Loucy (cell line): ENCODE measurements at regions not wholly inside any gene's neighbourhood (a gene's known extent, or its start where the extent isn't known, plus 50 kb on each side); places are given as distances from the start of the nearest gene placed in this dataset.
A peak's percentile ranks its signal among the peaks of the same experiment; 100 is the strongest.

Experiments
- H2AFZ ChIP-seq: fragments of 200-600 bp; sonication (generic); 2 replicates; pipeline ENCODE4 v1.6.0; 2016; ENCODE audit warnings: antibody characterized with exemption, mild to moderate bottlenecking, low read length, moderate library complexity
- H3F3A ChIP-seq: fragments of 200-600 bp; 2 replicates; pipeline ENCODE4 v1.6.0; 2016; ENCODE audit warnings: antibody characterized with exemption, low read depth, mild to moderate bottlenecking
- H3K27me3 ChIP-seq: fragments of 200-600 bp; sonication (generic); 2 replicates; pipeline ENCODE4 v1.6.1; 2014; ENCODE audit warnings: low read length, mild to moderate bottlenecking; ENCODE audit not compliant: insufficient read depth, poor library complexity, severe bottlenecking
- H3K36me3 ChIP-seq: fragments of 200-600 bp; sonication (generic); 2 replicates; pipeline ENCODE4 v1.6.1; 2016; ENCODE audit warnings: low read length; ENCODE audit not compliant: insufficient read depth
- H3K4me1 ChIP-seq: fragments of 200-600 bp; sonication (generic); 2 replicates; pipeline ENCODE4 v1.5.1; 2014; ENCODE audit warnings: low read length, mild to moderate bottlenecking; ENCODE audit not compliant: insufficient read depth, poor library complexity, severe bottlenecking
- H3K4me2 ChIP-seq: fragments of 200-600 bp; sonication (generic); 2 replicates; pipeline ENCODE4 v1.6.0; 2014; ENCODE audit warnings: antibody characterized with exemption, low read length, low read depth, mild to moderate bottlenecking; ENCODE audit not compliant: poor library complexity, severe bottlenecking
- H3K4me3 ChIP-seq: fragments of 200-600 bp; sonication (generic); 2 replicates; pipeline ENCODE4 v1.5.1; 2014; ENCODE audit warnings: low read length, mild to moderate bottlenecking, mixed read lengths; ENCODE audit not compliant: poor library complexity, severe bottlenecking
- H3K79me2 ChIP-seq: fragments of 200-600 bp; sonication (generic); 2 replicates; pipeline ENCODE4 v1.6.1; 2014; ENCODE audit warnings: low read length; ENCODE audit not compliant: insufficient read depth
- H3K9ac ChIP-seq: fragments of 200-600 bp; sonication (generic); 2 replicates; pipeline ENCODE4 v1.6.0; 2014; ENCODE audit warnings: mild to moderate bottlenecking, low read depth, low read length, moderate library complexity; ENCODE audit not compliant: poor library complexity, severe bottlenecking
- H3K9me2 ChIP-seq: fragments of 200-600 bp; sonication (generic); replicated peaks from 2 replicates; pipeline ENCODE4 v1.6.1; 2016; ENCODE audit warnings: low read depth, low read length, mixed read lengths
- H3K9me3 ChIP-seq: fragments of 200-600 bp; sonication (generic); 2 replicates; pipeline ENCODE4 v1.6.1; 2014; ENCODE audit warnings: mild to moderate bottlenecking, antibody characterized with exemption, low read length, low read depth; ENCODE audit not compliant: insufficient read depth
- H4K20me1 ChIP-seq: fragments of 200-600 bp; sonication (generic); 2 replicates; pipeline ENCODE4 v1.6.0; 2014; ENCODE audit warnings: antibody characterized with exemption, low read length, mild to moderate bottlenecking; ENCODE audit not compliant: insufficient read depth, poor library complexity, severe bottlenecking
- EZH2phosphoT487 ChIP-seq: fragments of 200-600 bp; IDR thresholded peaks from 2 replicates; pipeline ENCODE4 v1.6.1; 2018; ENCODE audit warnings: antibody characterized with exemption, mild to moderate bottlenecking, moderate library complexity, borderline replicate concordance
- TF ChIP-seq, protein P1 (sequence below): fragments of 200-600 bp; sonication (generic); conservative IDR thresholded peaks from 2 replicates; pipeline ENCODE4 v1.5.1; 2014; ENCODE audit warnings: mild to moderate bottlenecking, antibody characterized with exemption, low read length

DNA sequence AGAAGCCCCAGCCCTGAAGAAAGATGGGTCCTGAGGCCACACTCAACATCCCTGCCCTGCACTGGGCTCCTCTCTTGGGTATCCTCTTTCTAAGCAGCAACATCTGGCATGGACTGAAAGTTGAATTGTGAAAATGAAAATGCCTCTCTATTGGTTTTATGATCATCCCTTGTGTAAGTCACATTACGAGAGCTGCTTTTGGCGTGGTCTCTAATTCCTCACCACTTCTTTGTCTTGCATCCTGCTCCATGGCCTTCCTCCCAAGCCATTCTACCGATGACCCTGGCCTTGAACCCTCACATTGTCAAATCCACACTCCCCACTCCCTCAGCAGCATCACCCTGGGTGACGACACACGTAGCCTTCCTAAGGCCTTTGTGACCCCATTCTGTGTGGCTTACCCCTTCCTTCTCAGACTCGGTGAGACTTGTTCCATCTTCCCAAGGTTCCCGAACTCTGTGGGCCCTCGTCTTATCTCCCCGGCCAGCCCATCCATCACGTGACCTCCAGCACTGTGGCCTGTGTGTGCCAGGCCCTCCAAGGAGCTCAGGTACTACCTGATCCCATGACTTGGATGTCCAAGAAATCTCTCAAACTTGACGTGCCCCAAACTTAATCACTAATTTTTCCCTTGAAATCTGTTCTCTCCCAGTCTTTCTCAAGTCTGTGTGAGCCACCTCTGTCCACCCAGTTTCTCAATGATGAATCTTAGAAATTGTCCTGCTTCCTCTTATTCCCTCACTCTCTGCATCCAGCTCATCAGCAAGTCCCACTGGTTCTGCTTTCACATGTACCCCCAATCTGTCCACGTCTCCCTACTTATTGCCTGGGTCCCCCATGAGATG is 194.7 kb upstream of the HS6ST1 start:
- Histone ChIP-seq H3K27me3 (no peaks in the 10 kb centered on the region), H3K9ac (peak overlapping the region; percentile 25), H4K20me1 (no peaks in the 10 kb centered on the region), H3K79me2 (no peaks in the 10 kb centered on the region), H3K36me3 (no peaks in the 10 kb centered on the region), H3K4me3 (no peak overlapping the region), H3K9me2 (no peaks in the 10 kb centered on the region), H3F3A (no peaks in the 10 kb centered on the region), H2AFZ (no peak overlapping the region), H3K9me3 (no peaks in the 10 kb centered on the region), H3K4me1 (peaks cover 8% of the 10 kb centered on the region), H3K4me2 (no peak overlapping the region)
- TF ChIP-seq, protein P1, sequence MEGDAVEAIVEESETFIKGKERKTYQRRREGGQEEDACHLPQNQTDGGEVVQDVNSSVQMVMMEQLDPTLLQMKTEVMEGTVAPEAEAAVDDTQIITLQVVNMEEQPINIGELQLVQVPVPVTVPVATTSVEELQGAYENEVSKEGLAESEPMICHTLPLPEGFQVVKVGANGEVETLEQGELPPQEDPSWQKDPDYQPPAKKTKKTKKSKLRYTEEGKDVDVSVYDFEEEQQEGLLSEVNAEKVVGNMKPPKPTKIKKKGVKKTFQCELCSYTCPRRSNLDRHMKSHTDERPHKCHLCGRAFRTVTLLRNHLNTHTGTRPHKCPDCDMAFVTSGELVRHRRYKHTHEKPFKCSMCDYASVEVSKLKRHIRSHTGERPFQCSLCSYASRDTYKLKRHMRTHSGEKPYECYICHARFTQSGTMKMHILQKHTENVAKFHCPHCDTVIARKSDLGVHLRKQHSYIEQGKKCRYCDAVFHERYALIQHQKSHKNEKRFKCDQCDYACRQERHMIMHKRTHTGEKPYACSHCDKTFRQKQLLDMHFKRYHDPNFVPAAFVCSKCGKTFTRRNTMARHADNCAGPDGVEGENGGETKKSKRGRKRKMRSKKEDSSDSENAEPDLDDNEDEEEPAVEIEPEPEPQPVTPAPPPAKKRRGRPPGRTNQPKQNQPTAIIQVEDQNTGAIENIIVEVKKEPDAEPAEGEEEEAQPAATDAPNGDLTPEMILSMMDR = no peak
- TF ChIP-seq EZH2phosphoT487 = no peak

DNA sequence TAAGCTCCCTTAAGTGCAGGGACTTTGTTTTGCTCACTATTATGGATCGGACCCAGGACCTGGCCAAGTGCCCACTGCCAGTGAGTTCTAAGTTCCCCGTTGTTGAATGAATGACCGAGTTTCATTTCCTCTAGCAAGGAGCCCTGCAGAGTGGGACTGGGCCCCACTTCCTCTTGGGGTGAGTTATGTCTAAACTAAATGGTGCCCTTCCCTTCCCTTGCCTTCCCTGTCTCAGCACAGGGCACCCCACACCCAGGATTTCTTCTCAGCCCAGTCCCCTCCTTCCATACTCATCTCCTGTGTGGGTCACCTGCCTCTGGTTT is 195.3 kb upstream of the HS6ST1 start:
- Histone ChIP-seq H3K4me1 (peaks cover 8% of the 10 kb centered on the region), H3K9ac (peak overlapping the region; percentile 25), H4K20me1 (no peaks in the 10 kb centered on the region), H3K79me2 (no peaks in the 10 kb centered on the region), H3K36me3 (no peaks in the 10 kb centered on the region), H3K4me2 (no peak overlapping the region), H3K27me3 (no peaks in the 10 kb centered on the region), H3K4me3 (no peak overlapping the region), H3K9me2 (no peaks in the 10 kb centered on the region), H2AFZ (no peak overlapping the region), H3F3A (no peaks in the 10 kb centered on the region), H3K9me3 (no peaks in the 10 kb centered on the region)
- TF ChIP-seq, protein P1 = no peak
- no peak for TF ChIP-seq EZH2phosphoT487

DNA sequence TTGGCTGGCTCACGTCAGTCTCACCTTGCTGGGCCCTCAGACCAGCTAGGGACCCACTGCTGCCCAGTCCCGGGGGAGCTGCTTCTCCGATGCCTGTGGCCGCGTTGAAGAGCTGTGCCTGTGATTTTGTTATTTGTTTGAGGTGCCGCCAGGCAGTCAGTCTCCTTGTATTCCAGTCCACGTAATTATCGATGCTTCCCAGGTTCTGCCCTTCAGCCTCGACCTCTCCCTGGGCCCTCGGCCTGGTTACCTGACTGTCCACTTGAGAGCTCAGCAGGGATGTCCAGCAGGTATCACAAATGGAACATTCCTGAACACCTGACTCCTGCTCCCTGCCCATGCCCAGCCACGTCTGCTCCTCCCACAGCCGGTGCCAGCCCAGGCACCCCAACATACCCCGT is 195.9 kb upstream of the HS6ST1 start:
- Histone ChIP-seq H3F3A (no peaks in the 10 kb centered on the region), H3K9me3 (no peaks in the 10 kb centered on the region), H3K4me2 (no peak overlapping the region), H4K20me1 (no peaks in the 10 kb centered on the region), H3K9me2 (no peaks in the 10 kb centered on the region), H3K4me3 (no peak overlapping the region), H3K79me2 (no peaks in the 10 kb centered on the region), H3K4me1 (peaks cover 12% of the 10 kb centered on the region), H2AFZ (no peak overlapping the region), H3K27me3 (no peaks in the 10 kb centered on the region), H3K9ac (no peak overlapping the region), H3K36me3 (no peaks in the 10 kb centered on the region)
- TF ChIP-seq, protein P1 = no peak
- no peak for TF ChIP-seq EZH2phosphoT487
